NT2/D1 (cell line): ENCODE measurements at regions not wholly inside any gene's neighbourhood (a gene's known extent, or its start where the extent isn't known, plus 50 kb on each side); places are given as distances from the start of the nearest gene placed in this dataset.

Source experiments
- YY1 ChIP-seq: IDR thresholded peaks from 2 replicates; pipeline ENCODE4 v1.6.1; 2011; ENCODE audit not compliant: insufficient read length, insufficient read depth
- ZNF274 ChIP-seq: IDR thresholded peaks from 2 replicates; pipeline ENCODE4 v1.6.1; 2011; ENCODE audit warnings: mild to moderate bottlenecking, low read depth, low read length

DNA sequence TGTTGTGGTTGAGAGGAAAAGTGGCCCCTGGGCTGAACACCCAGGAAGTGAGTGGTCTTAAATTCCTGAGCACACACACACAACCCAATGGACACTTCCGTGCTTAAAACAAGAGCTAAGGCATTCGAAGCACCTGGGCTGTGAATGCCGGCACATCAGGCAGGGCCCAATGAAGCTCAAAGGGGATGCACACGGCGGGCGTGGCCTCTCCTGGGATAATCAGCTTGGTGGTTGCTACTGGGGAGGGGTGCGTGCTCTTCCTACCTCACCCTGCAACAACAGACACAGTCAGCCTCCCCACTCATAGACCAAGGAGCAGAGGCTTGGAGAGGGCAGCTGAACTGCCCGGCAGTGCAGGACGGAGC is 115.0 kb upstream of the TCERG1L start:
- TF ChIP-seq YY1 (no peak), ZNF274 (no peak)
